Sciatic nerve (tissue), 2 donors: ENCODE measurements at regions not wholly inside any gene's neighbourhood (a gene's known extent, or its start where the extent isn't known, plus 50 kb on each side); places are given as distances from the start of the nearest gene placed in this dataset.
"Not testable (repeated sequence)": the region's sequence is repeated elsewhere in the genome, so short reads cannot be mapped to it uniquely, and the experiment has no call there.

ENCODE experiments used
- ATAC-seq: fragments of 200-7000 bp; cut with Tn5 transposase; one replicate; pipeline ENCODE4 v1.9.1; 2020; ENCODE audit warnings: mild to moderate bottlenecking, moderate library complexity
- DNase-seq: peaks from one replicate; pipeline ENCODE4 v3.0.0-alpha.2; 2020; ENCODE audit warnings: low spot score
- intact Hi-C: fragments of 100-400 bp; cut with DNase I; formaldehyde crosslinking; loops from one replicate; pipeline ENCODE4 v1.14.2; 2022
- donor health status: DM: no; HTN: no; CAD: no.
- donor health status: DM: no; HTN: no; CAD: no.

GRCh38 chr10:8663131-8663530 lies 608.6 kb downstream of the GATA3 start:
- ATAC-seq = no peak
- intact Hi-C loops = no loop called here
- no peak for DNase-seq

GRCh38 chr10:8665322-8665721 lies 610.8 kb downstream of the GATA3 start:
- intact Hi-C loops = no loop called here
- ATAC-seq (no peak), DNase-seq (no peak)

GRCh38 chr10:8670461-8670860 lies 616.0 kb downstream of the GATA3 start:
- no peak for ATAC-seq

GRCh38 chr10:8674230-8674629 lies 619.7 kb downstream of the GATA3 start:
- DNase-seq (no peak), ATAC-seq (no peak)
- intact Hi-C loops = no loop called here

More at GRCh38 chr10:8670461-8670860, 616.0 kb downstream of the GATA3 start:
- intact Hi-C loops = no loop called here
- no peak for DNase-seq

- intact Hi-C loops = no loop called here
- ATAC-seq (no peak), DNase-seq (no peak)
These were observed 623.2 kb downstream of the GATA3 start for GRCh38 chr10:8677642-8678041.

DNA sequence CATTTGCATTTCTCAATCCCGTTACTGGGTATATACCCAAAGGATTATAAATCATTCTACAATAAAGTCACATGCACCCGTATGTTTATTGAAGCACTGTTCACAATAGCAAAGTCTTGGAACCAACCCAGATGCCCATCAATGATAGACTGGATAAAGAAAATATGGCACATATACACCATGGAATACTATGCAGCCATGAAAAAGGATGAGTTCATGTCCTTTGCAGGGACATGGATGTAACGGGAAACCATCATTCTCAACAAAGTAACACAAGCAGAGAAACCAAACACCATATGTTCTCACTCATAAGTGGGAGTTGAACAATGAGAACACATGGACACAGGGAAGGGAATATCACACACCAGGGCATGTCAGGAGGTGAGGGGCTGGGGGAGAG lies 630.4 kb downstream of the GATA3 start:
- DNase-seq, ATAC-seq, intact Hi-C loops: not testable (repeated sequence)

DNA sequence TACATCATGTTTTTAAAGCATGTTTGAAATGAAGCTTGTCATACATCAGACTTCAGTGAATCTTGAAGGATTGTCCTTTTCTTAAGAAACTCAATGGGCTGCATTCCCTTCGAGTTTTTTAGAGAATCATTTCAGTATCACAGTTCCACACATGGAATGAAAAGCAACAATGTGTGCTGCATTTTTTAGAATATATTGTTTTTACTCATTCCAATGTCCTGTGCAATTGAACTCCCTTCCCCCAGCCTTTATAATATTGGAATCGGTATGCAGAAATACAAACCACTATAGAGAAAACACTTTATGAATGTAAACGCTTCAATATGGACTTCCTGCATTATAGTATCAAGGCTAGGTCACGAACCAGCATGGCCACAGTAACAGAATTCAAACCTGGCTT lies 634.4 kb downstream of the GATA3 start:
- DNase-seq (no peak), ATAC-seq (no peak)
- intact Hi-C loops = no loop called here

GRCh38 chr10:8691498-8692017 lies 637.1 kb downstream of the GATA3 start:
- DNase-seq = no peak
- ATAC-seq = no peak
- intact Hi-C loops = no loop called here

DNA sequence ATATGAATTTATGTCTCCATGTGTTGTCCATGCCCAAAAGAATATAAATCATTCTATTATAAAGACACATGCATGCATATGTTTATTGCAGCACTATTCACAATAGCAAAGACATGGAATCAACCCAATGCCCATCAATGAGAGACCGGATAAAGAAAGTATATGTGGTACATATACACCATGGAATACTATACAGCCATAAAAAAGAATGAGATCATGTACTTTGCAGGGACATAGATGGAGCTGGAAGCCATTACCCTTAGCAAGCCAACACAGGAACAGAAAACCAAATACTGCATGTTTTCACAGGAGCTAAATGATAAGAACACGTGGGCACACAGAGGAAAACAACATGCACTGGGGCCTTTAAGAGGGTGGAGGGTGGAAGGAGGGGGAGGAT lies 639.1 kb downstream of the GATA3 start:
- DNase-seq, ATAC-seq, intact Hi-C loops: not testable (repeated sequence)

GRCh38 chr10:8696746-8697145 lies 642.3 kb downstream of the GATA3 start:
- DNase-seq = no peak
- intact Hi-C loops = no loop called here
- ATAC-seq = no peak

DNA sequence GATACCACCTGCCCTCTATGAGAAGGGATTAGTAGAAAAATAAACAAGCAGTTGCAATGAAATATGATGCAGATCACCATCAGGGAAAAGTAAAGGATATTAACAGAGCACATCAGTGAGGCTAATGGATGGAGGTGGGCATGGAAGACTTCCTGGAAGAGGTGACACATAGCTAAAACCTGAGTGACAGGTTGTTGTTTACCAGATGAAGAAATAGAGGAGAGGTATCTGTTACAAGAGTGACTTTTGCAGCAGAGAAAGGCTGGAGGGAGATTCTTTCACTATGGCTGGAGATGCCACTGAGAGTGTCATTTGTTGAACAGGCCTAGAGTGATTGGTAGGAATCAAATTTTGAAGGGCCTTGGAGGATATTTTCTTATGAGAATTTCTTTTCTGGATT lies 646.2 kb downstream of the GATA3 start:
- ATAC-seq (no peak), DNase-seq (no peak)
- intact Hi-C loops = no loop called here

DNA sequence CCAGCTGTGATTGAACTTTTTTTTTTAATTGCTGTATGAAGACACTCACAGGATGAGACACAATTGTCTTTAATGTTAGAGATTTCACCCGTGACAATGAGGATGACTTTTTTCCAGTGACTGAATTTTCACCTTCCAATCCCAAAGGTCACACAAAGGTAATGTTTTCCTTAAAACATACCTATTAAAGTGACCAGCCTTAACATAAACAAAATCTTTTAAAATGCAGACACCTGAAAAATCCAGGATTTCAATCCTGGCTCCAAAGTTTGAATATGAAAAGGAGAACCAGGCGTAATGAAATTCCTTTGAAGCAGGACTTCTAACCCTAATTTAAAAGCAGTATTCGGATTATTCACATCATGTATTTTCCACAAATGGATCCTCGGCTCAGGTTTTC lies 647.7 kb downstream of the GATA3 start:
- DNase-seq (no peak), ATAC-seq (no peak)
- intact Hi-C loops = no loop called here

DNA sequence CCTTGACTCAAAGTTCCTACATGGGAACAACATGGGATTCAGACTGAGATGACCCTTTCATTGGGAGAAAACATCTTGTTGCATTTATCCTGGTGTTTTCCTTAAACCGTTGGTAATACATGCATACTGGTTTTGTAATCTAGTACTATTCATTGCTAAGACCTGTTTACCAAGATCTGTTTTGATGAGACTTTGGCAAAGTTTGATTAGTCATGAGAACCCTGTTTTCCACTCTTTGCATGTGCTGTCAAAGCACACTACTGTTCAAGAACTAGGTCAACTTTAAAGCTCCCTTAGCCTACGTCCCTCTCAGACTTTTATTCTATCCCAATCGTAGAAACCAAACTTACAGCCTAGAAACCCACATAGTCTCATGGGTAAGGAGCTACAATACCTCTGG lies 650.9 kb downstream of the GATA3 start:
- intact Hi-C loops = no loop called here
- ATAC-seq = no peak
- no peak for DNase-seq

DNA sequence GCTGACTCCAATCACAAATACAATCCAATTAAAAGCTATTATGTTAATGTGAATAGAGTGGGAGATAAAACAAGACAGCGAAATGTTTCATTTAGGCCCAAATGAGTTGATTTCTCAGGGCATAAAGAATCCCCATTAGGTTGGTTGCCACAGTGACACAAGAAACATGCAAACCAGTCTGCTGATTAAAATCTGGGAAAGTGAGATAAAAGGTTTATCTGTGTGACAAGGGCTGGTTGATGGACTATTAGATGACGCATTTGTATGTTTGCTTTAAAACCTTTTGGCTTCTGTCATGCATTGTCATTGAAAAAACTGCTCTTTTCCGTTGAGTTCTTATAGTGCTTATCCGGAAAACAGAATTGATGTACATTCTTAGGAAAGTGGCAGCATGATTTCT lies 658.2 kb downstream of the GATA3 start:
- DNase-seq (no peak), ATAC-seq (no peak)
- intact Hi-C loops = no loop called here

- ATAC-seq (no peak), DNase-seq (no peak)
- intact Hi-C loops = no loop called here
These were observed 665.5 kb downstream of the GATA3 start for GRCh38 chr10:8719971-8720370.

DNA sequence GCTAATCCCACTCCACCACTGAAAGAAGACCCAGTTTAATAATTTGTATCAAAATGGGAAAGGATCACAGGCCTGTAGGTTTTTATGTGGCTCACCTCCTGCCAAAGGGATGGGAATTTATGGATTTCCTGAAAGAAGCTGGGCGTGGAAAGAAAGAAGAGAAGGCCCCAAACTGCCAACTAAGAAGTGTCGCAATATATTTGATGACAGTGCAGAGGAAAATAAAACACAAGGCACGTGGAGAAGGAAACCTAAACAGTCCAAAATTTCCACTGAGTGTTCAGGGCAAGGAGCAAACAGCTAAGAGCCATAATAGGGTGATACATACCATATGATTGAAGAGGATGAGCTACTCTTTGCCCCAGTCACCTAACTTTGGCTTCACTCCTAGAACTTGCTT lies 667.2 kb downstream of the GATA3 start:
- DNase-seq (no peak), ATAC-seq (no peak)
- intact Hi-C loops = no loop called here

GRCh38 chr10:8722835-8723234 lies 668.3 kb downstream of the GATA3 start:
- DNase-seq = no peak
- intact Hi-C loops = no loop called here
- no peak for ATAC-seq

DNA sequence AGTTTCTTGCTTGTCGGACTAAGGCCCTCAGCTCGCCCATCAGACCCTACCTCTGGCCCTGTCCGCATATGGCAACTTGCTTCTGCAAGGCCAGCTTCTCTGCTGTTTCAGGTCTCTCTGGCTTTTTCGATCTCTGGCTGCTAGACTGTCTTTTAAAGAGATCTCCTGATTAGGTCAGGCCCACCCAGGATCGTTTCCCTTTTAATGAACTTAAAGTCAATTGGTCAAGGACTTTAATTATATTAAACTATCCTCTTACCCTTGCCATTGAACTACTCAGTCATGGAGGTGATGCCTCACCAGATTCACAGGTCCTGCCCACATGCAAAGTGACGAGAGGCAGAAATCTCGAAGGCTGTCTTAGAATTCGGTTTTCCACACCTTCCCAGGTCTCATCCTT lies 670.9 kb downstream of the GATA3 start:
- DNase-seq (no peak), ATAC-seq (no peak)
- intact Hi-C loops = no loop called here

DNA sequence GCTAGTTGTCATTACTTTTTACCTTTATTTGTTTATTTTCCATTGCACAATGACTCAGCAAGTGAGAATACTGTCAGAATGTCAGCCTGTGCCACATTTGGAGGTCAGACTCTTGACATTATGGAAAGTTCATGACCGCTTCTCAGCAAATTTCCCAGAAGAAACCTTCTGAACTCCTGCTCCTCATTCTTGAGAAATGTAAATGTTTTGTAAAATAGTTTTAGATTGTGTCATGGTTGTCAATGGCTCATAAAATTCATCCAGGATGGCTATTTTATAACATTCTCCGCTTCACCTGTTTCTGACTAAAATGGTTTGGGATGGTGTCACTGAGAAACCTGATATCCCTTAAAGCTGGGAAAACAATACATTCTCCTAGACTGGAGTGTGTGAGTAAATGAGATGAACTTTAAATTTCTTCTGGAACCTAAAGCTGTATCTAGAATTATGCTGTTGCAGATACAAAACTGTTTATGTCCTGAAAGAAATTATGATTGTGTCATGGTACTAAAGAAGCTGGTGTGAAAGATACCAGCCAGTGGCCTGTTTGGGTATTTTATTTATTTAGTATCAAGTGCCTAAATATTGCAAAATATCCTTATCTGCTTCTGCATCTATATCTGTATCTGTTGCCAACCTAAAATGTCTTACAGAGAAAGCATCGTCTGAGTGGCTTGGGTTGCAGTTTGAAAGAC lies 671.7 kb downstream of the GATA3 start:
- DNase-seq = no peak

DNA sequence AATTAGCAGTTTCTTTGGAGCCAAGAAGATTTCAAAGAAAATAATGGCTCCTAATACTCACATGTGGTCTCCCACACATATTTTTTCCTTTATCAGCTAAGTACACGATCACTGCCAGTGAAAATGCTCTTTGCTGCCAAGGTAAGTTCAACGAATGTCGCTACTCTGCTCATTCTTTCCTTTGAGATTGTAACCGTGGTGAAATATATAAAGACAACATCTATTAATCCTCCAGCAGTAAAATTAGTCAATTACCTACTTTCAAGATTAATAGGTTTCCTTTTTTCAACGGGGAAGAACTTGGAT lies 672.2 kb downstream of the GATA3 start:
- ATAC-seq = no peak
- intact Hi-C loops = no loop called here

More for the DNA sequence above, 671.7 kb downstream of the GATA3 start:
- no peak for ATAC-seq
- intact Hi-C loops = no loop called here

More for the DNA sequence above, 672.2 kb downstream of the GATA3 start:
- no peak for DNase-seq
